ENCODE measurements at regions not wholly inside any gene's neighbourhood (a gene's known extent, or its start where the extent isn't known, plus 50 kb on each side); places are given as distances from the start of the nearest gene placed in this dataset.

- no peaks in the 10 kb centered on the region for H3K79me2 ChIP-seq (ENCODE audit: insufficient read depth, low read length)
- POLR2A ChIA-PET = no interaction called here
- no peak for ATAC-seq
- 92% methylated on average over 3 of the region's 3 CpGs for WGBS (ENCODE audit: low lambda C conversion rate)
- in situ Hi-C loops (cut with HindIII; ENCODE audit: extremely low pct_ligation_motif_present, low pct_unique_long_range_greater_than_20kb) = no loop called here
- CTCF ChIA-PET (ENCODE audit: low intra/inter-chr PET ratio, low total read pairs) = no interaction called here
- FAIRE-seq = no peak
- no peak for DNase-seq (ENCODE audit: low spot score)
- H2AFZ ChIP-seq (ENCODE audit: low read length) = no peak overlapping the region
- H3K27ac ChIP-seq (ENCODE audit: extremely low read length, insufficient read depth, low read length) = no peak overlapping the region
- no peak overlapping the region for H3K4me2 ChIP-seq (ENCODE audit: low read depth, low read length)
- H3K27me3 ChIP-seq (ENCODE audit: control insufficient read depth in 1 of 2, insufficient read depth in 2 of 2, low read length in 2 of 2) = no peaks in the 10 kb centered on the region
- no TSS peak for BruUV-seq (replicated peaks)
- H4K20me1 ChIP-seq (ENCODE audit: insufficient read depth, low read length) = no peaks in the 10 kb centered on the region
- intact Hi-C loops (cut with micrococcal nuclease; ENCODE audit: unreplicated experiment) = no loop called here
- no peak overlapping the region for H3K4me3 ChIP-seq (replicated peaks in 1 of 3; ENCODE audit: insufficient read depth in 1 of 3, low read depth in 2 of 3, low read length in 3 of 3)
- H3K36me3 ChIP-seq (replicated peaks in 1 of 2; ENCODE audit: control insufficient read depth in 1 of 2, insufficient read depth in 2 of 2, low read length in 2 of 2) = peaks cover 2 to 26% of the 10 kb centered on the region in 2 experiments; a peak in 2 of 5 replicates
- no peaks in the 10 kb centered on the region for H3K4me1 ChIP-seq (ENCODE audit: insufficient read depth, low read length)
- no peaks in the 10 kb centered on the region for H3K9me3 ChIP-seq (ENCODE audit: low read length)
- H3K9ac ChIP-seq (ENCODE audit: insufficient read depth, low read depth, low read length) = no peak overlapping the region
- TF ChIP-seq NFIB (CRISPR knock-in tag; IDR thresholded peaks at IDR 0.05; ENCODE audit: borderline replicate concordance) = no peak
Observed at GRCh38 chr2:39587168-39587567, 78.5 kb upstream of the TMEM178A start.

- Histone ChIP-seq H3K4me2 (ENCODE audit: low read depth, low read length) (no peak overlapping the region), H4K20me1 (ENCODE audit: insufficient read depth, low read length) (no peaks in the 10 kb centered on the region), H3K4me1 (ENCODE audit: insufficient read depth, low read length) (no peaks in the 10 kb centered on the region), H3K27me3 (ENCODE audit: control insufficient read depth in 1 of 2, insufficient read depth in 2 of 2, low read length in 2 of 2) (no peaks in the 10 kb centered on the region), H3K9ac (ENCODE audit: insufficient read depth, low read depth, low read length) (no peak overlapping the region), H3K4me3 (replicated peaks in 1 of 3; ENCODE audit: insufficient read depth in 1 of 3, low read depth in 2 of 3, low read length in 3 of 3) (no peak overlapping the region), H3K79me2 (ENCODE audit: insufficient read depth, low read length) (no peaks in the 10 kb centered on the region), H3K36me3 (replicated peaks in 1 of 2; ENCODE audit: control insufficient read depth in 1 of 2, insufficient read depth in 2 of 2, low read length in 2 of 2) (peaks cover 2 to 26% of the 10 kb centered on the region in 2 experiments; a peak in 2 of 5 replicates), H2AFZ (ENCODE audit: low read length) (no peak overlapping the region), H3K27ac (ENCODE audit: extremely low read length, insufficient read depth, low read length) (no peak overlapping the region), H3K9me3 (ENCODE audit: low read length) (no peaks in the 10 kb centered on the region)
- in situ Hi-C loops (cut with HindIII; ENCODE audit: extremely low pct_ligation_motif_present, low pct_unique_long_range_greater_than_20kb) (no loop called here), intact Hi-C loops (cut with micrococcal nuclease; ENCODE audit: unreplicated experiment) (no loop called here)
- ATAC-seq (no peak), DNase-seq (ENCODE audit: low spot score) (no peak), FAIRE-seq (no peak)
- WGBS (ENCODE audit: low lambda C conversion rate) = 21% methylated on average over 1 of the region's 1 CpG
- BruUV-seq (replicated peaks) = no TSS peak
- ChIA-PET CTCF (ENCODE audit: low intra/inter-chr PET ratio, low total read pairs) (no interaction called here), POLR2A (no interaction called here)
- TF ChIP-seq FUBP1 (CRISPR knock-in tag; IDR thresholded peaks at IDR 0.05; ENCODE audit: borderline replicate concordance) = no peak
- no peak for TF ChIP-seq POLR2G (IDR thresholded peaks at IDR 0.05; ENCODE audit: low read depth, low read length)
- TF ChIP-seq ZNF724P (CRISPR knock-in tag; IDR thresholded peaks at IDR 0.05; ENCODE audit: borderline replicate concordance) = no peak
- no peak for TF ChIP-seq MXD3 (CRISPR knock-in tag; IDR thresholded peaks at IDR 0.05)
- no peak for TF ChIP-seq STAT6 (CRISPR knock-in tag; IDR thresholded peaks at IDR 0.05; ENCODE audit: borderline replicate concordance)
- TF ChIP-seq ZNF138 (CRISPR knock-in tag; IDR thresholded peaks at IDR 0.05; ENCODE audit: low read depth) = no peak
- TF ChIP-seq FOXO4 (CRISPR knock-in tag; conservative IDR thresholded peaks at IDR 0.05) = no peak
- TF ChIP-seq SOX13 (IDR thresholded peaks at IDR 0.05) = no peak
- TF ChIP-seq SOX13 (CRISPR knock-in tag; conservative IDR thresholded peaks at IDR 0.05 in 1 of 2, IDR thresholded peaks at IDR 0.05 in 1 of 2) = no peak
- no peak for TF ChIP-seq NR2C2 (CRISPR knock-in tag; IDR thresholded peaks at IDR 0.05; ENCODE audit: borderline replicate concordance)
- no peak for TF ChIP-seq ARID2 (CRISPR knock-in tag; IDR thresholded peaks at IDR 0.05; ENCODE audit: borderline replicate concordance)
Observed at GRCh38 chr2:39587641-39588040, 78.1 kb upstream of the TMEM178A start.
